HG02642 (cell line): ENCODE measurements at regions not wholly inside any gene's neighbourhood (a gene's known extent, or its start where the extent isn't known, plus 50 kb on each side); places are given as distances from the start of the nearest gene placed in this dataset.

ENCODE experiments used
- ATAC-seq: cut with Tn5 transposase; IDR thresholded peaks from one replicate; pipeline ENCODE4 v1.9.1; 2021; ENCODE audit warnings: mild to moderate bottlenecking; ENCODE audit not compliant: unreplicated experiment, poor library complexity

DNA sequence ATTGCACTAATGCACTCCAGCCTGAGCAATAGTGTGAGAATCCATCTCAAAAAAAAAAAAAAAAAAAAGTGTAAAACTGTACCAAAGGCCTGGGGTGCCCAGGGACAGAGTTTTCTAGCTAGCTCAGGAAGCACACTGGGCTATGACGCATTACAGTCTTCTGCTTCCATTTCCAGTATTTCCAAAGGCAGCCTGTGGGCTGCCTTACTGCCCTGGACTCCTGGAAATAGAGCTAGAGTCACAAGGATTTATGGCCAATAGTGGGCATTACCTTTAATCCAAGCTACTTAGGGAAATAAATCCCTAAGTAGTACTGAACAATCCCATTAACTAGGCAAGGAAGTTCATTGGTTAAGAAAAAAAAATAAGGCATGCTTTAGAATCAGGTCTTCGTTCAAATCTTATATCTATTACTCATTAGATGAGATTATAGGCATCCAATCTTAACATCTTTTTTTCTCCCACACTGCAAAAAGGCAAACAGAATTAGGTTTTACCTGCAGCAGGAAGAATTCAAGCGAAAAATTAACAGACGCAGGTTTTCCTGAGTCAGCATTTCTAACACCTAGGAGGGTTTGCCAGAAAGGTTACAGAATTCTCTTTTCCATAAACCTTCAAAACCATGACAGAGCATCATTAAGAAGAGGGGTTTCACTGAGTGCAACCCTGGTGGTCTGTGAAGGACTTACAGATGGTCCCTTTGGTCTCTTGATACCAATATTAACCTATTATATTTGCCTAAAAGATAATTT lies 85.6 kb upstream of the CCDC112 start:
- no peak for ATAC-seq

DNA sequence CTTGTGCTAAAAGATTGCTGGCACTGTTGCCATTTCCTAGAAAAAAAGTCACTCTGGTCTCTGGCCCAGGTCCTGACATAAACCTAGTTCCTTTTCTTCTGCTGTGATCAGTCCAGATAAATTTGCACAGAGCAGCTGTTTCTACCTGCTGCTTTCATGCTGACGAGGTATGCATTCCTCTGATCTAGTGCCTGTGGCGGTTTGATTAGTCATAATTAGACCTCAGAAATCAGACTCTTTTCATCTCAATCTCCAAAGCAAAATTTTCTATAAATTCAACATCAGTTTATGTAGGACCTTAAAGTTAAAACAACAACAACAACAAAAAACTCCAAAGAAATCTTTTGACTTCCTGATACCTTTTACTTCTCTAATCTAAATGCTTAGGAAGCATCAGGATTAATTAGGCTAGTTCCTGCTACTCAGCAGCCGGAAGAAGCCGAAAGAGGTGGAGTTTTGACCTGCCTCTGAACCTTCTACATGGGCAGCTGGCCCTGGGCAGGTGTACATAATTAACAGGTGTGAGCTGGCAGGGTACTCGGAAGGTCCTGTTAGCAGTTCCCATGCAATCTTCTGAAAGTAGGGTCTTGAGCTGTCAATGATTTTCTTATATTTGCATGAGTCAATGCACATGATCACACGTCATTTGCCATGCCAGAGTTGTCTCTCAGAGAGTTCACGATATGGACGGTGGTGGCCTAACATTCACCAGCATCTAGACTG lies 83.3 kb upstream of the CCDC112 start:
- ATAC-seq: peak; percentile 59

DNA sequence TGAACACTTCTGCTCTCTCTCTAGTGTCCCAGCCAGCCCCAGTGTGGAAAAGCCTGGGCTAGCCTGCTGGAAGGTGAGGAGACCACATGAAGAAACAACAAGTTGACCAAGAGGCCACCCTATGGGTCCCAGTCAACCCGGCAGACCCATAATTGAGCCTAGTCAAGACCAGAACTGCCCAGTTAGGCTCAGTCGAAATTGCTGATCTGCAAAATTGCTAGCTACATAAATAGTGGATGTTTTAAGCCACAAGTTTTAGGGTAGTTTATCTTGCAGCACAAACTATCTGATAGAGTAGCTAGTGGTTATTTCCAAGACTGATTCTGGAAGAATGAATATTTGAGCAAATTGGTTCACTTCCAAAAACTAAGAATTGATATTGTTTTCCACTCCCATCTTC lies 82.3 kb upstream of the CCDC112 start:
- ATAC-seq: no peak

DNA sequence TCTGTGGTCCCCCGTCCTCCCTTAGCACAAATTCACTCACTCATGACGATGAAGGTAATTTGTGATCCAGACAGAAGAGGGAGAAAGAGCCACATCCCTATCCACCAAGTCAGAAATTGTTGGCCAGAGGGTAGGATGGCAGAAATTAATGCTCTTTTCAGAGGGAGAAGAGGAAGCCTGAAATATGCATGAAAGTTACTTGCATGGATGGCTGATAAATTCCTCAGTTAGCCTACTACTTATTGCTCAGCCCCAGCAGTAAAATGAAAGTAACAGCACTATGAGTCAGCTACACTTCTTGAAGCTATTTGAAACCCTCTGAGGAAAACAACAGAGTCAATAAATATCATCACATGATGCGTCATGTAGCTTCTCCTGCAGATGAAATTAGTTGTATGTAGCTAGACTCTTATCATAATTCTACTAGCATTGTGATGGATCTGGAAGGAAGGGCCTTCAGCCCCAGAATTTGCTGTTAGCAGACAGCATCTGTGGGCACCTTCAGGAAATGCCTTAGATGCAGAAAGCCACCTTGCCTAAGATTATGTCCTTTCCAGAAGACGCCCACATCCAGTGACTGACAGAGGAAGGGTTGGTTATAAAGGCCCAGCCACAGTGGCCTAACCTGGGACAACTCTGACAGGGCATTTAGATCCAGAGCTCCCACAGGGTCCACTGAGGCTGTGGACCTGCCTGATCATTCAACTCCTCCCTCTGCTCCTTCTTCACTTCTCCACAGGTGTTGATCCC lies 81.2 kb upstream of the CCDC112 start:
- ATAC-seq: peak; percentile 55

DNA sequence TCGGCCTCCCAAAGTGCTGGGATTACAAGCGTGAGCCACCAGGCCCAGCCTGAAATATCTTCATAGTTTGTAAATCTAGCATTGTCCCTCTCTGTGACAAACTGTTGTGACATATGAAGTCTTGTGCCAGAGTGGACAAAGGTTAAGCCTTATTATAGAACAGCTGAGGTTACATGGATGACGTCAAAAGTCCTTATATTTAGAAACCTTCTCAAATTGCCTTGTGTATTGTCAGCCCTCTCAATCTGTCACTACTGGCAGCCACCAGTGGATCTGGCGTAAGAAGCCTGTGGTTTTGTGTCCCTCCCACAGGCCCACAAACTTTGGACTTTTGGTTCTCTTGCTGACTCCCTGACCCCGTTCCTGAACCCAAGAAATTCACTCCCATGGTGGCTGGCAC lies 79.4 kb upstream of the CCDC112 start:
- no peak for ATAC-seq

DNA sequence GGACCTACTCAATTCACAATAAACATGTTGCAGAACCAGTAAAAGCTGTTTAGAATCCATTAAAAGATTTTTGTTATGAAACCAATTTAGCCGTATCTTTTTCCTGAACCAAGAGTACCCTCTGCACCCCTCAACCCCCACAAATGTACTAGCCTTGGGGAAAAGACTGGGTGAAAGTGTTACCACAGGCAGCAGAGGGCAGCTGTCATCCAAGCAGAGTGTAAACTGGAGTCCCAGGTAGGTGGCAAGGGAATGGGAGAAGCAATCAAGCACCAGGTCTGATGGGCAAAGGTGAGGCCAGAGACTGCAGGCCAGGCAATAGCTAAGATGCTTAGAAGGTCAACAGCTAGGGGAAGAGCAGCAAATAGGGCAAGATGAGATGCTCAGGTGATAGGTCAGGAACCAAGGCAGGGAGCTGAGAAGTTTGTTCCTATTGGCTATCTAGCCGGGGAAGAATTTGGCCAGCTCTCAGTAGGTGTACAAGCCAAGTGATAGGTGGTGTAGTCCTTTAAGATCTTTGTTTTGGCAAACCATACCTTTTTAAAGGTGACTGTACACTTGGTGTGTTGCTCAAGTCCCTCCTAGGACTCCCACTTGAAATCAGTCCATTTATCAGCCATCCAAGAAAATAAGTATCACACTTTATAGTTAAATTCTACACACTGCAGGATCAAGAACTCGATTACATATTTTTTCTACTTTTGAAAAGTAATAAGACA lies 77.8 kb upstream of the CCDC112 start:
- ATAC-seq: no peak

DNA sequence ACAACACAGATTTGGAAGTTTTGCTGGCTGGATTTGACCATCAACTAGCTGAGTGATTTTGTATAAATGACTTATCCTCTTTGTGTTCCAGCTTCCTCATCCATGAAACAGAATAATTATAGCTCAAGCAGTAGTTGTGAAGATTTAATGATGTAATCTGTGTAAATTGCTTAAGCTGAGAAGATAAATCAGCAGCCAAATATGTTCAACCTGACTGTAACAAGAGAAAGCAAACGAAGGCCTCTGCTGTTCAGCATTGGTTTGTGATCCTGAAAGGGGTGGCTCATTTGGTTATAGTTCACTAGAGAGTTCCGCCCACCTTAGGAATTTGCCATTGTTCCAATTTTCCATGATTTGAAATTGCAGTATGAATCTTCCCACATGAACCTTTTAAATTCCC lies 75.7 kb upstream of the CCDC112 start:
- no peak for ATAC-seq

DNA sequence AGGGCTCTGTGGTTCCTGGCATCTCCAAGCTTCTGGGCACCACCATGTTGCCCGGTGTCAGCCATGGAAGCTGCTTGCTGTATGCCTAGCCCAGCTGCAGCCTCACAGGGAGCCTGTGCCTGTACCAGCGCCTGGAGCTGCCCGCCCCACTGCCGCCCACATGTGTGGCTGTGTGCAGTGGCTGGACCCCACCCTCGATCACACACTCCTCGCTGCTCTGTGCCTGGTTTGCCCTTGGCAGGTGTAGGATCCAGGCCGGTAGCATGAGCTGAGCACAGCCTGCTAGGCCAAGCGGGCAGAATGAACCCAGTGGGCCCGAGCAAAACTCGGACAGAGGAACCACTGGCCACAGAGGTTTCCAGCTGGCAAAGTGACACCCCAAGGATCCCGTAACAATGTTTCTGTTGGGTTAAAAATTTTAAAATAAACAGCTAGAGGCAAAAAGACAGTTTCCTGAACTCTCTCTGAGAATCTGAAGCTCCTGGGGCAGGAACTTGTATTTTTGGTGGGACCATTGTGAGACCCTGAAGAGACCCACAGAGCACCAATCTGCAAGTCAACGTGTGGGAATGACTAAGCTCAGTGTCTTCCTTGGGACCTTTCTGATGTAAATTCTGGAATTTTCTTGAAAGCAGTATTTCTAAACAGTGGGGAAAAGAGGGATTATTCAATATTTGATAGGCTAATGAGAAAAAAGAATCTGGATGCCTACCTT lies 73.1 kb upstream of the CCDC112 start:
- ATAC-seq: no peak

DNA sequence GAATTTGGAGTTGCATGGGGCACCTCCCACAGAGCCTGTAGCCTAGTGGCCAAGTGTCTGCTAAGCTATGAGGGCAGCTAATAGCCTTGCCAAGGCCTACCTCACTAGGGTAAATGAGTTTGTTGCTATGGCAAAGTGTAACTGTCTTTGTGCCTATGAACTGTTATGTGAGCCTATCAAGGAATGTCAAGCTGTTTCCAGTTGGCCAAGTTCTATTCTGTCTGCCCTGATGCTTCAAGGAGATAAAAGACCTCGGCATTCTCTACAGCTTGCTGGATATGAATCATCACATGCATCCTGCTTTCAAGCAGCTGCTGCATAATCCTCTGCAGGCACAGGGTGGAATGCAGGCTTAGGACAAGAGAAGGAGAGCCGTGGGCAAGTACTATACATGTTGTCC lies 69.8 kb upstream of the CCDC112 start:
- no peak for ATAC-seq

DNA sequence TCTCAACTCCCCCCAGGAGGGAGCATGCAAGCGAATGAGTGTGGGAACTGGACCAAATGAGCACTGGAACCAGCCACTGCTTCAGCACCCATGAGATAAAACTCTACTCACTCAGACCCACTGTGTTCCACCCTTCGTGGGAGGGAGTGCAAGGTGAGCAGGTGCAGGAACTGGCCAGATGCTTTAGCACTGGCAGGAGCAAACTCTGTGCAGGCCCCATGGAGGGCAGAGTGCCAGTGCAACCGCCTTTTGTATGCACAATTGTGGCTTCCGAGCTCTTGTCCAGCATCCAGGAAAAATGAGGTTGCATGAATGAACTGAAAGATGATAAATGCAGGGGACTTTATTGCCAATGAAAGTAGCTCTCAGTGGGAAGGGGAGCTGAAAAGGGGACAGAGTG lies 67.4 kb upstream of the CCDC112 start:
- no peak for ATAC-seq

DNA sequence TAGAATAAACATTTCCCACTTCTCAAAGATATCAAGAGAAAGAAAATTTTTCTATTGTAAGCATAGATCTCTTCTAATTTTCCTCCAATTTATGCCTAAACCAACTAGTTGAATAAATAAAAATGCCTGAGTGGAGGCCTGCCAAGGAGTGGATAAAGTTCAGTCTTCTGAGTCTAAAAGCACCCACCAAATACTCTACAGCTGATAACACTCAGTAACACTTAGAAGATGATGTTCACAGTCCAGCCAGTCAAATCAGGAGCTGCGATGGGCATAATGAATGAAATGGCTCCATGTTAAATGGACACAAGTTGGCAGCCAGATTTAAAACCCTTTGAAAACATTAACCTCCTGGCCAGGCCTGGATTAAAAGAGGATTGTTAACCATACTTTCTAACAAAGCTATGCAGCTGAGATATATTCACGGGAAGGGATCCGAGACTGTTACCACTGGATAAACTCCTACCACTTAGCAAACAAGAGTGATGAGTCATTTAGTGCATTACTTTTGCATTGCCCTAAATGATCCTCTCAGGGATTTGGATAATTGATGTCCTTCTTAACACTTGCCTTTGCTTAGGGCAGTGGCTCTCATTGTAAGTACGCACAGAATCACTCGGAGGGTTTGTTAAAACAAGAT lies 63.7 kb upstream of the CCDC112 start:
- no peak for ATAC-seq

DNA sequence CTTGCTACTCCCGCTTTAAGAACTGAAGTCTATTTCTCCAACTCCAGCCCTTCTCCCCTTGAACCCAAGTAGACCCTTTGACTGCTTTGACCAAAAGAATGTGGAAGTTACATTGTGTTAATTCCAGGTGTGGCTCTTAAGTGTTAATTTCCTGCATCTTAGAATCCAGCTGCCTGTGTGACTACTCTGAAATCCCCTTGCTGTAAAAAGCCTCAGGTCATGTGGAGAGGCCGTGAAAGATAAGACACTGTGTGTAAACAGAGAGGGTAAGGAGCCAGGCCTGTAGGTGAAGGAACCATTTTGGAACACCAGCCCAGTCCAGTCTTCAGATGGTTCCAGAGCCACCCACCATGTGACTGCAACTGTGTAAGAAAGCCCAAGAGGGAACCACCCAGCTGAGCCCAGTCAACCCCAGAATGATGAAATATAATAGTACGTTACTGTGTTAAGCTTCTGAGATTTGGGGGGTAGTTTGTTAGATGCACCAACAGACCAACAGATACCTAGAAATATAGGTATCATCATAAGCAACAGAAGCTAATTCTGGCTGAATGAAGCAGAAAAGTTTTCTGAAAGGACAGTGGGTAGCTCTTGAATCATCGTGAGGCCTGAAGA lies 59.4 kb upstream of the CCDC112 start:
- no peak for ATAC-seq

DNA sequence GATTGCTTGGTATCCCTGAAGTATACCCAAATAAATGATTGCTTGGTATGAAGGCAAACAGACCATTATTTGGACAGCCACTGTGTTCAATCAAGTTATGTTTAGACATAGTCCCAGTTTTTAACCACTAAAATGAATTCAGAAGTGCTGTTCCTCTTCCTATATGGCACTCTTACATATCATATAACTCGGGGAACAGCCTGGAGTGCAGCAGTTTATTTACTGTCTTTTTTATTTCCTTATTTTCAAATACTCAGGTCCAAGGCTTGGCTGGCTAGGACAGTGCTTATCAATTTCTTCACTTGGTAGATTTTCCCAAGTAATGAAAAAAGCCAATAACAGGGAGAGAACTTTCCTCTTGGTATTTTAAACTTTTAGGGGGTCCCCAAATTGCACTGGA lies 58.6 kb upstream of the CCDC112 start:
- ATAC-seq: no peak

DNA sequence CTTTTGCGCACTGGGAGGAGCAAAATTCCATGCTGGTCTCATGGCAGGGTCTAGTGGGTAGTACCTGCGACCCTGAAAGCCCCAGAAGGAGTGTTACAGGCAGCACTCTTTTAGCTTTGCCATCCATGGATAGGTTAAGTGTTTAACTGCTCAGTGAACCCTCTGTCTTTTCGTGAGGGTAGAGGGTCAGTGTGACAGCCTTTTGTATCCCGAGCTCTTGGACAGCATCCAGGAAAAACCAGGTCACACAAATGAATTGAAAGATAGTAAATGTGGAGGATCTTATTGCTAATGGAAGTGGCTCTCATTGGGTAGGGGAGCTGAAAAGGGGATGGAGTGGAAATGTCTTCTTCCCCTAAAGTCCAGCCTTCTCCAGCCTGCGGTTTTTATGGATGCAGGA lies 57.8 kb upstream of the CCDC112 start:
- no peak for ATAC-seq

DNA sequence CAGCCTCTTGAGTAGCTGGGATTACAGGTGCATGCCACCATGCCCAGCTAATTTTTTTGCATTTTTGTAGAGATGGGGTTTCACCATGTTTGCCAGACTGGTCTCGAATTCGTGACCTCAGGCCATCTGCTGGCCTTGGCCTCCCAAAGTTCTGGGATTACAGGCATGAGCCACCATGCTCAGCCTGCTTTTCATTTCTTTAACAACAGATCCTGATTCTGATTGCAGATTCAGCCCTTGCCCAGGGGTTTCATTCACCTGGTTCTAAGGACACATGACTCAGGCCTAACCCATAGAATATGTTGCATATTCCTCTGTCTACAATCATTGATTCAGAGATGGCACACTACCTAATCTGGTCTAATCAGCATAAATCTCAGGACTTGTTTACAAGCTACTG lies 56.1 kb upstream of the CCDC112 start:
- no peak for ATAC-seq

DNA sequence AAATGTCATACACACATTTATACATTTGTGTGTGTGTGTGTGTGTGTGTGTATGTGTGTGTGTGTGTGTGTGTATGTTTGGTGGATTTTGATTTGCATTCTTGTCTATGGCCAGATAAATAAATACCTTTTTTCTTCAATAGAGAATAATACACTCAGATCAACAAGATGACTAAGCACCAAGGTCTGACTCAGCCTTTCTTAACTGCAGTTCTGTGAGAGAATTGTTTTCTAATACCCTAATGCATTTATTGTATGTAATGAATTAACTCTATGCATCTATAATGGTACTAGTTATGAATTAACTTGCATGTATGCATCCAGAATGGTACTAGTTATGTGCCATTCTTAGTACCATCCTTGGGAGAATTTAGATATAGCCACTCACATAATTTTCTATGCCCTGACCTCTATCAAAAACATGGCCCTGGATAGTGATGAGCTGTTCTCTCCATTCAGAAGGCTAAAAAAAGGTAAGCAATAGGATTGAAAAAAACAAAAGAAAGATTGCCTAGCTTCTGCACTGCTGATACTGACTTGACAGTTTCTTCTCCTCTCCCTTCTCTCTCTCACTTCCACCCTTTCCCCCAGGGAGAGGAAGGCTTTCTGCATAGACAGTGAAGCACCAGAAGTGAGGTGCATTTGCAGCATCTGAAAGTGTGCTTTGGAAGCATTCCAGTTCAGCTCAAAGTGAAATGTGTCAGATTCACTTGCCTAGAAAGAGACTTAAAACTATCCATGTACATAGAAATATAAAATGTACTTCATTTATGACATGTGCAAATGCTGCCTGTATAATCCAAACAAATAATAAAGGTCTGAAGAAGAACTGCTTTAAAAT lies 55.1 kb upstream of the CCDC112 start:
- ATAC-seq: no peak

DNA sequence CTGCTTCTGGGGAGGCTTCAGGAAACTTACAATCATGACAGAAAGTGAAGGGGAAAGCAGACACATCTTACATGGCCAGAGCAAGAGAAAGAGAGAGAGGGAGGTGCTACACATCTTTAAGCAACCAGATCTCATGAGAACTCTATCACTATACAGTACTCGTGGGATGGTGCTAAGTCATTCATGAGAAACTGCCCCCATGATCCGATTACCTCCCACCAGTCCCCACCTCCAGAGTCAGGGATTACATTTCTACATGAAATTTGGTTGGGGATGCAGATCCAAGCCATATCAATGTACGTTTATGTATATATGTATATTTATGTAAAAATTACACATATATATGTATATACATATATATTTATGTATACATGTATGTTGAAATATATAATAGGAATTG lies 54.4 kb upstream of the CCDC112 start:
- ATAC-seq: no peak
